Activated naive CD8-positive, alpha-beta T cell treated with anti-CD3 and anti-CD28 coated beads for 36 hours (primary cell): ENCODE measurements at regions not wholly inside any gene's neighbourhood (a gene's known extent, or its start where the extent isn't known, plus 50 kb on each side); places are given as distances from the start of the nearest gene placed in this dataset.
"Not testable (repeated sequence)": the region's sequence is repeated elsewhere in the genome, so short reads cannot be mapped to it uniquely, and the experiment has no call there.

Experiments
- DNase-seq: peaks from one replicate; pipeline ENCODE4 v3.0.0; 2021
- H3K27ac Mint-ChIP-seq: one replicate; pipeline ENCODE4 v1.8.0; 2022; ENCODE audit warnings: mild to moderate bottlenecking, moderate library complexity, mixed read lengths
- H3K27me3 Mint-ChIP-seq: one replicate; pipeline ENCODE4 v1.8.0; 2022; ENCODE audit warnings: mild to moderate bottlenecking, mixed read lengths
- H3K36me3 Mint-ChIP-seq: one replicate; pipeline ENCODE4 v1.8.0; 2021; ENCODE audit warnings: mild to moderate bottlenecking, mixed read lengths
- H3K4me1 Mint-ChIP-seq: one replicate; pipeline ENCODE4 v1.8.0; 2021; ENCODE audit warnings: mixed read lengths
- H3K4me3 Mint-ChIP-seq: one replicate; pipeline ENCODE4 v1.8.0; 2022; ENCODE audit warnings: mild to moderate bottlenecking, moderate library complexity, mixed read lengths
- H3K9me3 Mint-ChIP-seq: one replicate; pipeline ENCODE4 v1.8.0; 2022; ENCODE audit warnings: mixed read lengths

DNA sequence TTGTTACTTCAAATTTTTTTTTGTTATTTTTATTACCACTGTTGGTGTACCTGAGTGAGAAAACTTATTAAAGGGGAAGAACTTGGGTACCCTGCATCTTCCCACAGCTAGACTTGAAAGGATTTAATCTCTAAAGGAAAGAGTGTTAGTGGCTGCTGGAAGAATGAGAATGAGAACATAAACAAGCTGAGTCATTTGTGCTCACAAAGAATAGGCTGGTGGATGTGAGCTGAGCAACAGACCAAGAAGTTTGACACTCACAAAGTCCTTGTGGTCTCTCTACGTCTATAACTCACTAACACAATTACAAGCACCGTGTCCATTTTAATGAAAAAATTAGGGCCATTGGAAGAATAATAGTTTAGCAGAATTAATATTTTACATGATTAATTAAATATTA lies 217.6 kb upstream of the ANO5 start:
- peaks cover 1% of the 10 kb centered on the region for H3K9me3 Mint-ChIP-seq
- no peak overlapping the region for H3K27ac Mint-ChIP-seq
- no peaks in the 10 kb centered on the region for H3K4me1 Mint-ChIP-seq
- H3K4me3 Mint-ChIP-seq: no peak overlapping the region
- no peak for DNase-seq
- no peaks in the 10 kb centered on the region for H3K27me3 Mint-ChIP-seq
- no peaks in the 10 kb centered on the region for H3K36me3 Mint-ChIP-seq

DNA sequence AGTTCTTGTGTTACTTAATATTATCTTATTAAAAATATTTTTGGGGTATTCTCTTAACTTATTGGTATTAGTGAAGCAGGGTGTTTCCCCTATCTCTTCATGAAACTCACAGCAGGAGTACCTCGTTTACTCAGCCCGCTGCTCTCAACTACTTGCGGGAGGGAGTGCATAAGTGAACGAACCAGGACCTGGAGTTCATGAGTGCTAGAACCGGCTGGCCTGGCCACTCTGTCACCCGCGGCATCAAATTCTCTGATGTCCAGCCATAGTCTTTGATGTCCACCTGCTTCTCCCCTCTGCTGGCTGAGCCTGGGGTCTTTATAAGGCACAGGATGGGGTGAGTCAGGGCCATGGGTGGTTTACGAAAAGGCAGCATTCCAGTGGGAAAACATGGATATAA lies 216.7 kb upstream of the ANO5 start:
- no peak for DNase-seq
- Mint-ChIP-seq H3K27ac (no peak overlapping the region), H3K4me1 (no peaks in the 10 kb centered on the region), H3K27me3 (no peaks in the 10 kb centered on the region), H3K4me3 (no peak overlapping the region), H3K36me3 (no peaks in the 10 kb centered on the region), H3K9me3 (peaks cover 1% of the 10 kb centered on the region)

DNA sequence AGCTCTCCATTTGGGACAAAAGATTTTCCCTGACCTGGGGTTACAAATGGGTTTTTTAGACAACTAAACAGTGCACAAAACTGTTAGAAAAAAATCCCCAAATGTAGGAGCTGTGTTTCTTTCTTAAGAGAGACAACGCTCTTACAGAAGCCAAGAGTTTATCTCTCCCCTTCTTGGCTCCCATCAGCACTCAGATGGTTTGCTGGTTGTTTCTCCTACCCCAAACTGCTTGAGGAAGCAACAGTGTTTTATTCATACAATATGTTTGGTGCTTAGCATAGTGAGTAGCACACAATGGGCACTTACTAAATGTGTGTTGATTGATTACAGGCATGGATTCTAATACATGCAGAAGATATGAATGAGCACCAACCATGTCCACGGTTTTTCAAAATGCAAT lies 209.5 kb upstream of the ANO5 start:
- no peaks in the 10 kb centered on the region for H3K36me3 Mint-ChIP-seq
- no peak overlapping the region for H3K4me3 Mint-ChIP-seq
- DNase-seq: no peak
- H3K27ac Mint-ChIP-seq: no peak overlapping the region
- no peaks in the 10 kb centered on the region for H3K4me1 Mint-ChIP-seq
- H3K27me3 Mint-ChIP-seq: no peaks in the 10 kb centered on the region
- no peaks in the 10 kb centered on the region for H3K9me3 Mint-ChIP-seq

DNA sequence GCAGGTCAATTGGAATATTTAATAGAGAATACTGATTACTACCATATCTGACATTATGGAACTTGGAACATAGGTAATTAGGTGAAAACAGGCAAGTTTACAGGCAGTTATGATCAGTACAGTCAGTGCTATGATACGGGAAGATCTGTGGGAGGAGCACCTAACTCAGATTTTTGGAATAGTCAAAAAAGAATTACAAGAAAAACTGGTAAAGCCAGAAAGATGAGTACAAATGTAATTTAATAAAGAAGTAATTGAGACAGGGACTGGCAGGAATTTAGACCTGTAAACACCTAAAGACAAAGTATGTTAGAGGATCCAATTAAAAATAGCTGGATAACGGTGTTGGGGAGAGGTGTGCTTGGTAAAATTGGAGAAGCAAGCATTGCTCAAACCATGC lies 206.5 kb upstream of the ANO5 start:
- no peaks in the 10 kb centered on the region for H3K36me3 Mint-ChIP-seq
- no peak for DNase-seq
- H3K27ac Mint-ChIP-seq: no peak overlapping the region
- peaks cover under 1% of the 10 kb centered on the region for H3K9me3 Mint-ChIP-seq
- no peaks in the 10 kb centered on the region for H3K4me1 Mint-ChIP-seq
- no peaks in the 10 kb centered on the region for H3K27me3 Mint-ChIP-seq
- H3K4me3 Mint-ChIP-seq: no peak overlapping the region

DNA sequence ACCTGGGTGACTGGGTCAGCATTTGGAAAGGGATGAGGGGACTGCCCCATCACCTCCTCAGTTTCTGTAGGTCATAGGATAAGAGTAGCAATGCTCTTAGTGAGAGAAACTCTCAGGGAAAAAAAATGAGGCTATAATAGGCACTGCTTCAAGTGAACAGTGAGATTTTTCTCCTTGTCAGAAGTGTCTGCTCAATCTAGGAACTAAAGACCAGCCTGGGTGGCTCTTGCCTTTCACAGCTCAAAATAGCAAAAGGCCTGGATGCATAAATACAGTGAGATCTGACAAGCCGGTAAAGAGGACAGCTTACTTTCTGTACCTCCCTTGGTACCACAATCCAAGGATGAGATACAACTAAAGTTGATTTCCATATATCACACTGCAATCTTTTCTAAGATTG lies 205.6 kb upstream of the ANO5 start:
- no peak overlapping the region for H3K4me3 Mint-ChIP-seq
- H3K36me3 Mint-ChIP-seq: no peaks in the 10 kb centered on the region
- no peaks in the 10 kb centered on the region for H3K4me1 Mint-ChIP-seq
- no peaks in the 10 kb centered on the region for H3K27me3 Mint-ChIP-seq
- no peak overlapping the region for H3K27ac Mint-ChIP-seq
- DNase-seq: no peak
- peaks cover 1% of the 10 kb centered on the region for H3K9me3 Mint-ChIP-seq

DNA sequence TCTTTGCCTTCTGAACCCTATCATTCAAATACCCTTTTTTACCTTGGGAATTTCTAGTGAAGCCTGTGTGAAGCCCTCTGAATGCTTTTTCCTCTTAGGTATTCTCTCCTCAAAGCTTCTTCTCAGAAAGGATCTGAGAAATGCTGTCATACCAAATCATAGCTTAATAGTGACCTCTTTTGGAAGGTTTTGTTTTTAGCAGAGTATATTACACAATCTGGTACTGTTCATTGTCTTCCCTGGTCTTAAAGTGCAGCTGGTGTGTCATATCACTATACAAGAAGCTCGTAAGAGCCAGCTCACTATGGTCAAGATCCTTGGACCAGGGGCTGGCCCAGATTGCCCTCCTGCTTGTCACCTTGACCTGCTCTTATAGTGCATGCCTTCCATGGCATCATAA lies 204.4 kb upstream of the ANO5 start:
- Mint-ChIP-seq H3K36me3 (no peaks in the 10 kb centered on the region), H3K9me3 (peaks cover 3% of the 10 kb centered on the region), H3K4me1 (no peaks in the 10 kb centered on the region), H3K27me3 (no peaks in the 10 kb centered on the region), H3K4me3 (no peak overlapping the region), H3K27ac (no peak overlapping the region)
- DNase-seq: no peak

DNA sequence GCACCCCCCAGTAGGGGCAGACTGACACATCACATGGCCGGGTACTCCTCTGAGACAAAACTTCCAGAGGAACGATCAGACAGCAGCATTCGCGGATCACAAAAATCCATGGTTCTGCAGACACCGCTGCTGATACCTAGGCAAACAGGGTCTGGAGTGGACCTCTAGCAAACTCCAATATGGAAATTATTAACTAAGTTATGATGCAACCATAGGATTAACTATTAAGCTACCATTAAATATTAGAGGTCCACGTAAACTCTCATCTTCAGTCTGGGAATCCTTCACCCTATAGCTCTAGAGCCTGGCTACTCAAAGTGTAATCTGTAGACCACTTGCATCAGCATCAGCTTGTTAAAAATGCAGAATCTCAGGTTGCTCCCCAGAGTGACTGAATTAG lies 191.1 kb upstream of the ANO5 start:
- H3K9me3 Mint-ChIP-seq, H3K27me3 Mint-ChIP-seq, DNase-seq, H3K4me1 Mint-ChIP-seq, H3K36me3 Mint-ChIP-seq, H3K27ac Mint-ChIP-seq, H3K4me3 Mint-ChIP-seq: not testable (repeated sequence)

DNA sequence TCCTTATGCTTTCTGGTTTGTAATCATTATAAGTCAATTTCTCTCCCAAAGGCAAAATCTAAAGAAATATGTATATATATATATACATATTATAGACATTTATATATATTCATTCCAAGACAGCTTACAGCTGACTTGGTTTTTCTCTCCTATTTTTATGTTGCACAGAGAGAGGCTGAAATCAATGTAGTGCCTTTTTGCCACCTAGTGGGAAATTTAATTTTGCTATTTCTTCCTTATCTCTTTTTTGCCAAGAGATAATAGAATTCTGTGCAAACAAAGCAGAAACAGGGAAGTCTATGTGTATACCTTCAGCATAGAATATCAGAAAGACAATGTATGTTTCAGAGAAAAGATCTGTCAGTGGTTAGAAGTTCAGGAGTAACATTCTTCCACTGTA lies 186.0 kb upstream of the ANO5 start:
- no peak for DNase-seq
- no peak overlapping the region for H3K4me3 Mint-ChIP-seq
- H3K27ac Mint-ChIP-seq: no peak overlapping the region
- H3K4me1 Mint-ChIP-seq: no peaks in the 10 kb centered on the region
- no peaks in the 10 kb centered on the region for H3K27me3 Mint-ChIP-seq
- H3K36me3 Mint-ChIP-seq: no peaks in the 10 kb centered on the region
- H3K9me3 Mint-ChIP-seq: no peaks in the 10 kb centered on the region

DNA sequence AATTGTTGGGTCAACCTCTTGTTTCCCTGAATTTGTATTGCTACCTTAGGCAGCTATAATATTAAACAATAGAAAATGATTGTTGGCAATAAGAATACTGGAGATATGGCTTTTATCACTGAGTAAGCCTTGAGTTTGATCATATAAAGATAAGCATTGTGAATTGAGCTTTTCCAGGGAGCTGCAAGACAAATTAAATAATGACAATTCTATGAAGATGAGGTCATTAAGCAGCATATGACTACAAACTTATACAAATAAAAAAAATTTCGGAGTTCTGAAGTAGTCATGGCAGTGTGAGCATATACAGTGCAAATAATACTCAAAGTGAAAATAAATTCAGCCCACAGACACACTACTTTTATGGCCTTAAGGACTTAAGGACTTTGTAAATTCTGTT lies 161.1 kb upstream of the ANO5 start:
- no peak overlapping the region for H3K4me3 Mint-ChIP-seq
- H3K36me3 Mint-ChIP-seq: no peaks in the 10 kb centered on the region
- DNase-seq: no peak
- peaks cover 6% of the 10 kb centered on the region for H3K9me3 Mint-ChIP-seq
- H3K27me3 Mint-ChIP-seq: no peaks in the 10 kb centered on the region
- H3K4me1 Mint-ChIP-seq: no peaks in the 10 kb centered on the region
- no peak overlapping the region for H3K27ac Mint-ChIP-seq

DNA sequence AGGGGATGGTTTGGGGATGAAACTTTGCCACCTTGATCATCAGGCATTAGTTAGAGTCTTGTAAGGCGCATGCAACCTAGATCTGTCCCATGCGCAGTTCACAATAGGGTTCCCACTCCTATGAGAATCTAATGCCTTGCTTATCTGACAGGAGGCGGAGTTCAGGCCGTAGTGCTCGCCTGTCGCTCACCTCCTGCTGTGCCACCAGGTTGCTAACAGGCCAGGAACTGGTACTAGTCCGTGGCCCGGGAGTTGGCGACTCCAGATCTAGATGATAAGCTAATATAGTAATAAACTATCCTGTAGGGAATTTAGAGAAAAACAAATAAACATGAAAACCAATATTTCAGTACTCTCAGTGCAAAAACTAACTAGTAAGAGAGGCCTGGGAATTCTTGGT lies 155.4 kb upstream of the ANO5 start:
- Mint-ChIP-seq H3K27me3 (no peaks in the 10 kb centered on the region), H3K4me1 (no peaks in the 10 kb centered on the region), H3K27ac (no peak overlapping the region), H3K9me3 (no peaks in the 10 kb centered on the region), H3K36me3 (no peaks in the 10 kb centered on the region), H3K4me3 (no peak overlapping the region)
- DNase-seq: no peak

DNA sequence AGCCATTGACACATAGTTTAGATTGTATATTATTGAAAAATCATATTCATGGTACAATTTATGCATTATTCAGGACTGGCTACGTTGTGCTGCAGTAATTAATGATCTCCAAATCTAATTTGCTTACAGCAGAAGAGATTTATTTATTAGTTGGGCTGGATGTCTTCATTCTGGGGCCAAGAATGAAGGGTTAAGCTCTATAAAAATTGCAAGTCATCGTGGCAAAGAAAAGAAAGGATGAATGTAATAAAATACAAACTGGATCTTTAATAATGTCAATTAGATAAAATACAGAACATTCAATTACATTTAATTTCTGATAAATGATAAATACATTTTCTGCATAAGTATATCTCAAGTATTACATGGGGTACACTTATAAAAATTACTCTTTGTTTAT lies 151.8 kb upstream of the ANO5 start:
- H3K9me3 Mint-ChIP-seq: no peaks in the 10 kb centered on the region
- DNase-seq: no peak
- H3K4me1 Mint-ChIP-seq: no peaks in the 10 kb centered on the region
- no peaks in the 10 kb centered on the region for H3K27me3 Mint-ChIP-seq
- H3K4me3 Mint-ChIP-seq: no peak overlapping the region
- H3K36me3 Mint-ChIP-seq: no peaks in the 10 kb centered on the region
- no peak overlapping the region for H3K27ac Mint-ChIP-seq

DNA sequence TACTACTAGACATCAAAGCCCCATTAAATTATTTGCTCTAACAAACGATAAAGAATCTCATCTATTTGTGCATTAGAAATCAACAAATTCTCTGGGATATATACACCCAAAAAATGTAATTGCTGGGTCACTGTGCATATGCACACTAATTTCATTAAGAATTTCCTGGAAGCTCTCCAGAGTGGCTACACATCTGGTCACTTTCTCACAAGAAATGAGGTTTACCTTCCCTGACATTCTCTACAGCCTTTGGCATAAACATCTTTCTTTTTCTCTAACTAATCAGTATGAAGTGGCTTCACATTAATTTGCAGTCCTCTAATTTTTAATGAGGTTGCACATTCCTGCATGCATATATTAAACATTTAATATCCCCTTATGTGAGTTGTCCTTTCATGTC lies 150.8 kb upstream of the ANO5 start:
- no peaks in the 10 kb centered on the region for H3K27me3 Mint-ChIP-seq
- H3K27ac Mint-ChIP-seq: no peak overlapping the region
- H3K36me3 Mint-ChIP-seq: no peaks in the 10 kb centered on the region
- H3K4me1 Mint-ChIP-seq: no peaks in the 10 kb centered on the region
- DNase-seq: no peak
- no peak overlapping the region for H3K4me3 Mint-ChIP-seq
- peaks cover 1% of the 10 kb centered on the region for H3K9me3 Mint-ChIP-seq

DNA sequence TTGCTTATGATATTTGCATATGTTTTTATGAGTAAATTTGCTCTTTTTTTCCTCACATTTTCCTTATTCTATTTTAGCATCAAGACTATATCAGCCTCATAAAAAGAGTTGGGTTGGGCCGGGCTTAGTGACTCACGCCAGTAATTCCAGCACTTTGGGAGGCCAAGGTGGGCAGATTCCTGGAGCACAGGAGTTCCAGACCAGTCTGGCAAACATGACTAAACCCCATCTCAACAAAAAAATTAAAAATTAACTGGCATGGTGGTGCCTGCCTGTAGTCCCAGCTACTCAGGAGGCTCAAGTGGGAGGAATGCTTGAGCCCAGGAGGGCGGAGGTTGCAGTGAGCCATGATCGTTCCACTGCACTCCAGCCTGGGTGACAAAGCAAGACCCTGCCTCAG lies 148.8 kb upstream of the ANO5 start:
- Mint-ChIP-seq H3K36me3 (no peaks in the 10 kb centered on the region), H3K9me3 (peaks cover 2% of the 10 kb centered on the region), H3K27me3 (no peaks in the 10 kb centered on the region), H3K27ac (no peak overlapping the region), H3K4me3 (no peak overlapping the region), H3K4me1 (no peaks in the 10 kb centered on the region)
- DNase-seq: no peak

DNA sequence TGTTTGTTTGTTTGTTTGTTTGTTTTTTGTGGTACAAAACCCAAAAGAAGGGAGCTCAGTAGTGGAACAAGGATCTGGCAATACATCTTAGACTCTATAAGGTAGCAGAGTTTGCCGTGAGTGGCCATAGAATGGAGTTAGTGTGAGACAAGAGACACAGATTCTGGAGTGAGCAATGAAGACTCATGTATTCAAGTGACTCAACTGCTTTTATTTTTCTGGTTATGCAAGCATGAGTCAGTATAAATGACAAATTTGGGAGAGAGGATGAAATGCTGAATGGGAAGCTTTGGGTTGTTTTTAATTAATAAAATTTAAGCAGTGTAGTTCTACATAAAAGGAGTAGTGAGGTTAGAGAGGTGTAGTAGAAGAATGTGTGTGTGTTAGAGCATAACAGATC lies 143.6 kb upstream of the ANO5 start:
- Mint-ChIP-seq H3K4me1 (no peaks in the 10 kb centered on the region), H3K9me3 (peaks cover 14% of the 10 kb centered on the region), H3K27ac (no peak overlapping the region), H3K4me3 (no peak overlapping the region), H3K36me3 (no peaks in the 10 kb centered on the region), H3K27me3 (no peaks in the 10 kb centered on the region)
- no peak for DNase-seq

DNA sequence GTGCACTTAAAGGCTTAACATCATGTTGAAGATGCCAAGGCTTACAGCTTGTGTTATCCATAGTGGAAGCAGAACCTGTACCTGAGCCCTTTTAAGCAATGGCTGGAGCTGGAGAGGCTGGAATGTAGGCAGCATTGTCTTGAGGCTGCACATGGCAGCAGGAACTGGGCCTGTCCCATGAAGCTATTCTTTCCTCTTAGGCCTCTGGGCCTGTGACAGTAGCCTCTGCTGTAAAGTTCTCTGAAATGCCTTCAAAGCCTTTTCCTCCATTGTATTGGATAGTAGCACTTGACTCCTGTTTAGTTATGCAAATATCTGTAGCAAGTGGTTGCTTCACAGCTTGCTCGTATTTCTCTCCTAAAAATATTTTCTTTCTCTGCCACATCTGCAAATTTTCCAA lies 127.4 kb upstream of the ANO5 start:
- H3K27me3 Mint-ChIP-seq: no peaks in the 10 kb centered on the region
- no peak overlapping the region for H3K4me3 Mint-ChIP-seq
- DNase-seq: no peak
- no peaks in the 10 kb centered on the region for H3K4me1 Mint-ChIP-seq
- no peak overlapping the region for H3K27ac Mint-ChIP-seq
- H3K36me3 Mint-ChIP-seq: no peaks in the 10 kb centered on the region
- H3K9me3 Mint-ChIP-seq: peaks cover 6% of the 10 kb centered on the region

DNA sequence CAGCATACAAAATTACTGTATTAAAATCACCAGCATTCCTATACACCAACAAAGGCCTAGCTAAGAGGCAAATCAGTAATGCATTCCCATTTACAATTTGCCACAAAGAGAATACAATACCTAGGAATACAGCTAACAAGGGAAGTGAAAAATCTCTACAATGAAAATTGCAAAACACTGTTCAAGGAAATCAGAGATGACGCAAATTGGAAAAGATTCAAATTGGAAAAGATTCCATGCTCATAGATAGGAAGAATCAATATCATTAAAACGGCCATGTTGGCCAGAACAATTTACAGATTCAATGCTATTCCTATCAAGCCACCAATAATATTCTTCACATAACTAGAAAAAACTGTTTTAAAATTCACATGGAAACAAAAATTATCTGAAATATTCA lies 123.0 kb upstream of the ANO5 start:
- Mint-ChIP-seq H3K4me1 (no peaks in the 10 kb centered on the region), H3K36me3 (no peaks in the 10 kb centered on the region), H3K9me3 (peaks cover 10% of the 10 kb centered on the region), H3K4me3 (no peak overlapping the region), H3K27ac (no peak overlapping the region), H3K27me3 (no peaks in the 10 kb centered on the region)
- DNase-seq: no peak

DNA sequence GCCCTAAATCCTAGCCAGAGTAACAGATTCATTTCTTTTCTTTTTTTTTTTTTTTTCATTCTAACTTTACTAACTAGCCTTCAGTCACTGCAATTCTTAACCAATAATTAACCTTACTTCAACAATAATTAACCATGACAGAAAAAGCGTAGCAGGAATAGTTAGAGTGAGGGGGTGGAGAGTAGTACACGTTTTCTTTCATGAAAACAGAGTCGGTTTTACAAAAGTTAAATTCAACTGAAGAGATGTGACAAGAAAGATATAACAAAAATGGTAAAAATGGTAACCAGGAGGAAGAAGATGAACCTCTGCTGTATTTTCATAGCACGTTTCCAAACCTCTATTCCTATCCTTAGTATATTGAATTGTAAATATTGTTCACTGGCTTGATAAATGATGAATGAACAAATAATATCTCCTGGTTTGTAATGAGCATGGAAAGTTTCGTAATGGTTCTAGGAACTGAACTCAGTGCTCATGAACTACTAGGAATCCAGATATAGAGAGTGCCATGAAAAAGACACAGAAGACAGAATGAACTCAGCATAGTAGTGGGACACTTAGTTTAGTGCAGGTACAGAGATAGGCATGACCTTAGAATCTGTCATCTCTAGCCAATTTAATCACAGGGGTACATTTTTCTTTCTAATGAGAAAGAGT lies 116.5 kb upstream of the ANO5 start:
- Mint-ChIP-seq H3K27me3 (no peaks in the 10 kb centered on the region), H3K4me3 (no peak overlapping the region), H3K9me3 (peaks cover 3% of the 10 kb centered on the region), H3K36me3 (no peaks in the 10 kb centered on the region), H3K27ac (no peak overlapping the region), H3K4me1 (no peaks in the 10 kb centered on the region)
- no peak for DNase-seq
